ENCODE measurements at regions not wholly inside any gene's neighbourhood (a gene's known extent, or its start where the extent isn't known, plus 50 kb on each side); places are given as distances from the start of the nearest gene placed in this dataset.

- in situ Hi-C loops (cut with MboI; ENCODE audit: low pct_unique_long_range_greater_than_20kb, low sequenced_read_pairs, unreplicated experiment) = no loop called here
- no peak for DNase-seq (ENCODE audit: low spot score)
- TF ChIP-seq CTCF (IDR thresholded peaks at IDR 0.05; ENCODE audit: extremely low read depth, insufficient read depth, missing control alignments) = no peak
These were observed 69.8 kb upstream of the IFNG-AS1 start for GRCh38 chr12:67919406-67919805.

GRCh38 chr12:67920413-67920812, 68.8 kb upstream of the IFNG-AS1 start:
- no peak for TF ChIP-seq CTCF (IDR thresholded peaks at IDR 0.05; ENCODE audit: extremely low read depth, insufficient read depth, missing control alignments)
- DNase-seq (ENCODE audit: low spot score) = no peak
- in situ Hi-C loops (cut with MboI; ENCODE audit: low pct_unique_long_range_greater_than_20kb, low sequenced_read_pairs, unreplicated experiment) = no loop called here

- no peak for TF ChIP-seq CTCF (IDR thresholded peaks at IDR 0.05; ENCODE audit: extremely low read depth, insufficient read depth, missing control alignments)
- in situ Hi-C loops (cut with MboI; ENCODE audit: low pct_unique_long_range_greater_than_20kb, low sequenced_read_pairs, unreplicated experiment) = no loop called here
- no peak for DNase-seq (ENCODE audit: low spot score)
These were observed 68.0 kb upstream of the IFNG-AS1 start for GRCh38 chr12:67921286-67921685.

GRCh38 chr12:67922245-67922644, 67.0 kb upstream of the IFNG-AS1 start:
- in situ Hi-C loops (cut with MboI; ENCODE audit: low pct_unique_long_range_greater_than_20kb, low sequenced_read_pairs, unreplicated experiment) = no loop called here
- TF ChIP-seq CTCF (IDR thresholded peaks at IDR 0.05; ENCODE audit: extremely low read depth, insufficient read depth, missing control alignments) = no peak

GRCh38 chr12:67925077-67925476, 64.2 kb upstream of the IFNG-AS1 start:
- in situ Hi-C loops (cut with MboI; ENCODE audit: low pct_unique_long_range_greater_than_20kb, low sequenced_read_pairs, unreplicated experiment) = no loop called here
- no peak for DNase-seq (ENCODE audit: low spot score)
- TF ChIP-seq CTCF (IDR thresholded peaks at IDR 0.05; ENCODE audit: extremely low read depth, insufficient read depth, missing control alignments) = no peak

More at GRCh38 chr12:67922245-67922644, 67.0 kb upstream of the IFNG-AS1 start:
- DNase-seq (ENCODE audit: low spot score) = no peak

GRCh38 chr12:67925552-67925951, 63.7 kb upstream of the IFNG-AS1 start:
- TF ChIP-seq CTCF (IDR thresholded peaks at IDR 0.05; ENCODE audit: extremely low read depth, insufficient read depth, missing control alignments) = no peak
- DNase-seq (ENCODE audit: low spot score) = no peak
- in situ Hi-C loops (cut with MboI; ENCODE audit: low pct_unique_long_range_greater_than_20kb, low sequenced_read_pairs, unreplicated experiment) = no loop called here

GRCh38 chr12:67926063-67926462, 63.2 kb upstream of the IFNG-AS1 start:
- TF ChIP-seq CTCF (IDR thresholded peaks at IDR 0.05; ENCODE audit: extremely low read depth, insufficient read depth, missing control alignments) = no peak
- in situ Hi-C loops (cut with MboI; ENCODE audit: low pct_unique_long_range_greater_than_20kb, low sequenced_read_pairs, unreplicated experiment) = no loop called here

More at GRCh38 chr12:67926063-67926462, 63.2 kb upstream of the IFNG-AS1 start:
- DNase-seq (ENCODE audit: low spot score) = no peak
